A549 (cell line): ENCODE measurements at regions not wholly inside any gene's neighbourhood (a gene's known extent, or its start where the extent isn't known, plus 50 kb on each side); places are given as distances from the start of the nearest gene placed in this dataset.

Source experiments
- ATAC-seq, 2 experiments: fragments of 200-7000 bp in 1 of 2; fragments of >200 bp in 1 of 2; cut with Nextera tagmentation in 1 of 2; cut with Tn5 transposase in 1 of 2; 3 replicates each; pipeline versions ENCODE4 v1.8.0 to v1.9.1; 2018 to 2020; ENCODE audit warnings: mild to moderate bottlenecking in 1 of 2, moderate library complexity in 1 of 2
- CTCF ChIA-PET: fragments of 300-600 bp; sonication (Branson Sonifier 250); formaldehyde crosslinking; extraction: SDS; loops from one replicate; lab custom pipeline; 2021; ENCODE audit warnings: antibody characterized with exemption, inconsistent platforms; lab: Yijun Ruan, JAX
- POLR2A ChIA-PET: fragments of 350-600 bp; formaldehyde crosslinking; extraction: SDS; loops from one replicate; lab custom pipeline; 2021; ENCODE audit warnings: antibody characterized with exemption, inconsistent platforms; lab: Yijun Ruan, JAX
- DNase-seq, 2 experiments: peaks; one replicate each; pipeline versions ENCODE4 v3.0.0 to v3.0.0-alpha.2; 2011 to 2016; ENCODE audit warnings: low read depth in 1 of 2, low spot score in 1 of 2
- FAIRE-seq: peaks from 2 replicates; lab custom pipeline; 2011; peaks lifted over from hg19 to GRCh38; lab: Jason Lieb, UNC
- H3K27ac ChIP-seq, 2 experiments: fragments of >200 bp; sonication (Bioruptor Twin); formaldehyde crosslinking; 3 replicates each; pipeline ENCODE4 v1.5.1; 2016 to 2017
- H3K4me1 ChIP-seq: fragments of >200 bp; sonication (Bioruptor Twin); formaldehyde crosslinking; 3 replicates; pipeline ENCODE4 v1.6.1; 2016
- H3K4me2 ChIP-seq: fragments of >200 bp; sonication (Bioruptor Twin); formaldehyde crosslinking; 3 replicates; pipeline ENCODE4 v1.6.1; 2016
- H3K4me3 ChIP-seq: fragments of >200 bp; sonication (Bioruptor Twin); formaldehyde crosslinking; 3 replicates; pipeline ENCODE4 v1.5.1; 2016
- H3K9me3 ChIP-seq: fragments of >200 bp; sonication (Bioruptor Twin); formaldehyde crosslinking; 3 replicates; pipeline ENCODE4 v1.6.1; 2016
- CHD4 ChIP-seq: fragments of 200-600 bp; sonication (generic); IDR thresholded peaks from 2 replicates; pipeline ENCODE4 v1.6.1; 2016; ENCODE audit warnings: antibody characterized with exemption, mild to moderate bottlenecking, borderline replicate concordance
- EP300 ChIP-seq, 2 experiments: fragments of >200 bp; sonication (Bioruptor Twin); formaldehyde crosslinking; IDR thresholded peaks; 2 replicates in 1 of 2; 3 replicates in 1 of 2; pipeline ENCODE4 v1.6.1; 2016 to 2017
- HOXB5 ChIP-seq: fragments of 250-450 bp; sonication (Bioruptor Pico); IDR thresholded peaks from 2 replicates; pipeline ENCODE4 v1.5.0; 2020; ENCODE audit warnings: mild to moderate bottlenecking, moderate library complexity
- KDM5A ChIP-seq: fragments of 200-600 bp; sonication (generic); IDR thresholded peaks from 2 replicates; pipeline ENCODE4 v1.6.1; 2016; ENCODE audit warnings: antibody characterized with exemption, mild to moderate bottlenecking
- MAFK ChIP-seq: fragments of 450-650 bp; IDR thresholded peaks from 2 replicates; pipeline ENCODE4 v1.6.1; 2014; ENCODE audit not compliant: partially characterized antibody
- NPAS2 ChIP-seq: fragments of 250-450 bp; sonication (Bioruptor Pico); IDR thresholded peaks from 2 replicates; pipeline ENCODE4 v1.8.0; 2022; ENCODE audit warnings: mild to moderate bottlenecking, moderate library complexity, borderline replicate concordance
- NR3C1 ChIP-seq: fragments of >200 bp; sonication (Bioruptor Twin); formaldehyde crosslinking; IDR thresholded peaks from 3 replicates; pipeline ENCODE4 v1.6.1; 2017
- PHF8 ChIP-seq: fragments of 200-600 bp; sonication (generic); IDR thresholded peaks from 2 replicates; pipeline ENCODE4 v1.6.1; 2016; ENCODE audit warnings: low read depth, mild to moderate bottlenecking, antibody characterized with exemption, moderate library complexity, borderline replicate concordance
- RARB ChIP-seq: fragments of 250-450 bp; sonication (Bioruptor Pico); IDR thresholded peaks from 2 replicates; pipeline ENCODE4 v1.8.0; 2021; ENCODE audit warnings: mild to moderate bottlenecking, moderate library complexity
- RNF2 ChIP-seq: fragments of 200-600 bp; sonication (generic); IDR thresholded peaks from 2 replicates; pipeline ENCODE4 v1.6.1; 2016; ENCODE audit warnings: low read depth, mild to moderate bottlenecking, antibody characterized with exemption, moderate library complexity, borderline replicate concordance
- SMC3 ChIP-seq: fragments of >200 bp; sonication (Bioruptor Twin); formaldehyde crosslinking; IDR thresholded peaks from 3 replicates; pipeline ENCODE4 v1.6.1; 2018; ENCODE audit warnings: inconsistent platforms
- SREBF2 ChIP-seq: fragments of 450-650 bp; IDR thresholded peaks from 2 replicates; pipeline ENCODE4 v1.6.1; 2014; ENCODE audit warnings: mild to moderate bottlenecking, moderate library complexity
- TFCP2L1 ChIP-seq: fragments of 250-450 bp; sonication (Bioruptor Pico); IDR thresholded peaks from 2 replicates; pipeline ENCODE4 v1.5.0; 2021; ENCODE audit warnings: mild to moderate bottlenecking
- TP53 ChIP-seq: fragments of 250-450 bp; sonication (Bioruptor Pico); IDR thresholded peaks from 2 replicates; pipeline ENCODE4 v1.5.0; 2021; ENCODE audit warnings: mild to moderate bottlenecking, moderate library complexity
- ZC3H11A ChIP-seq: fragments of 450-650 bp; IDR thresholded peaks from 2 replicates; pipeline ENCODE4 v1.6.1; 2014; ENCODE audit warnings: antibody characterized with exemption, mild to moderate bottlenecking
- ZNF302 ChIP-seq: fragments of 250-450 bp; sonication (Bioruptor Pico); IDR thresholded peaks from 2 replicates; pipeline ENCODE4 v1.9.0; 2021; ENCODE audit warnings: inconsistent platforms, mild to moderate bottlenecking, moderate library complexity
- WGBS: methylation state at CpG from one replicate; pipeline ENCODE4 v1.1.6; 2017; ENCODE audit errors: missing lambda C conversion rate; 5-methylcytosine and 5-hydroxymethylcytosine counted together
- TF ChIP-seq, protein P1 (sequence below): IDR thresholded peaks from 2 replicates; pipeline ENCODE4 v1.6.1; 2012
- TF ChIP-seq, protein P2 (sequence below): fragments of 200-600 bp; sonication (generic); IDR thresholded peaks from 2 replicates; pipeline ENCODE4 v1.6.1; 2016; ENCODE audit warnings: antibody characterized with exemption, mild to moderate bottlenecking, moderate library complexity
- TF ChIP-seq, protein P3 (sequence below): fragments of >200 bp; sonication (Bioruptor Twin); formaldehyde crosslinking; IDR thresholded peaks from 2 replicates; pipeline ENCODE4 v1.6.1; 2016

DNA sequence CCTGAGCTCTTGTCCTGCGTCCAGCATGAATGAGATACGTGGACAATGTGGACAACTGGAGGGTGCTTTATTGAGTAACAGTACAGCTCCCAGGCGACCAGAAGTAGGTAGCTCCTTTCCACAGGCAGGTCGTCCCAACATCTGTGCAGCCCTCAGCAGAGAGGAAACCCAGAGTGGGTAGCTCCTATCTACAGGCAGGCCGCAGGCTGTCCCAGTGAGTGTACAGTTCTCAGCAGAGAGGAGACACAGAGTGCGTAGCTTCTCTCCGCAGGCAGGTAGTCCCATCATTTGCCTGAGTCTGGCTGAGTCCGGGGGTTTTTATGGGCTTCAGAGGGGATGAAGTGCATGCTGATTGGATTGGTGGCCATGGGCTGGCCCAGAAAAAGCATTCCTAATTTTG lies 373.3 kb downstream of the CHSY3 start:
- H3K4me3 ChIP-seq = no peak overlapping the region
- no peak for FAIRE-seq
- WGBS = 63% methylated on average over 8 of the region's 8 CpGs

DNA sequence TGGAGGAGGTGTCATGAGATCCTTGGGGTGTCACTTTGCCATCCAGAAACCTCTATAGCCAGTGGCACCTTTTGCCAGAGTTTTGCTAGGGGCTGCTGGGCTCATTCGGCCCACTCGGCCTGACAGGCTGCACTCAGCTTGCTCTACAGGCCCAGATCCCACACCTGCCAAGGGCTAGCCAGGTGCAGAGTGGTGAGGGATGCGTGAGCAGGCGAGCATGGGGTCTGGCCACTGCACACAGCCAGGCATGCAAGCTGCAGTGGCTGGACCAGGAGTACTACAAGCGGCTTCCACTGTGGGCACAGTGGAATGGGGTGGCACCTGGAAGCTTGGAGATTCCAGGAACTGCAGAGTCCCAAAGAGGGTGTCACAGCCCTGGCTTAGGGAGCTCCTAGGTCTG lies 372.7 kb downstream of the CHSY3 start:
- POLR2A ChIA-PET = no interaction called here
- no peak overlapping the region for H3K4me3 ChIP-seq
- ATAC-seq = no peak
- TF ChIP-seq NPAS2 (CRISPR knock-in tag) (no peak), TFCP2L1 (CRISPR knock-in tag) (no peak), RNF2 (no peak), SREBF2 (no peak), RARB (CRISPR knock-in tag) (no peak)
- TF ChIP-seq, all 56 proteins: peak for 0
- CTCF ChIA-PET = no interaction called here
- no peak for DNase-seq
- no peaks in the 10 kb centered on the region; the same call in 2 of the 3 replicates for H3K9me3 ChIP-seq
- H3K4me1 ChIP-seq = no peaks in the 10 kb centered on the region
- FAIRE-seq = no peak
- H3K4me2 ChIP-seq = no peak overlapping the region
- 43% methylated on average over 5 of the region's 5 CpGs for WGBS
- H3K27ac ChIP-seq = no peak overlapping the region

More for the DNA sequence above, 373.3 kb downstream of the CHSY3 start:
- ATAC-seq = no peak
- Histone ChIP-seq H3K4me2 (no peak overlapping the region), H3K9me3 (no peaks in the 10 kb centered on the region; the same call in 2 of the 3 replicates)
- ChIA-PET POLR2A (no interaction called here), CTCF (no interaction called here)
- TF ChIP-seq, protein P1, sequence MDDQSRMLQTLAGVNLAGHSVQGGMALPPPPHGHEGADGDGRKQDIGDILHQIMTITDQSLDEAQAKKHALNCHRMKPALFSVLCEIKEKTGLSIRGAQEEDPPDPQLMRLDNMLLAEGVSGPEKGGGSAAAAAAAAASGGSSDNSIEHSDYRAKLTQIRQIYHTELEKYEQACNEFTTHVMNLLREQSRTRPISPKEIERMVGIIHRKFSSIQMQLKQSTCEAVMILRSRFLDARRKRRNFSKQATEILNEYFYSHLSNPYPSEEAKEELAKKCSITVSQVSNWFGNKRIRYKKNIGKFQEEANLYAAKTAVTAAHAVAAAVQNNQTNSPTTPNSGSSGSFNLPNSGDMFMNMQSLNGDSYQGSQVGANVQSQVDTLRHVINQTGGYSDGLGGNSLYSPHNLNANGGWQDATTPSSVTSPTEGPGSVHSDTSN = no peak
- TF ChIP-seq MAFK (no peak), HOXB5 (CRISPR knock-in tag) (no peak), EP300 (IDR thresholded peaks at IDR 0.05) (no peak), ZNF302 (CRISPR knock-in tag) (no peak), ZC3H11A (no peak), CHD4 (no peak), NR3C1 (no peak), RARB (CRISPR knock-in tag) (no peak), SMC3 (no peak)
- TF ChIP-seq, protein P2, sequence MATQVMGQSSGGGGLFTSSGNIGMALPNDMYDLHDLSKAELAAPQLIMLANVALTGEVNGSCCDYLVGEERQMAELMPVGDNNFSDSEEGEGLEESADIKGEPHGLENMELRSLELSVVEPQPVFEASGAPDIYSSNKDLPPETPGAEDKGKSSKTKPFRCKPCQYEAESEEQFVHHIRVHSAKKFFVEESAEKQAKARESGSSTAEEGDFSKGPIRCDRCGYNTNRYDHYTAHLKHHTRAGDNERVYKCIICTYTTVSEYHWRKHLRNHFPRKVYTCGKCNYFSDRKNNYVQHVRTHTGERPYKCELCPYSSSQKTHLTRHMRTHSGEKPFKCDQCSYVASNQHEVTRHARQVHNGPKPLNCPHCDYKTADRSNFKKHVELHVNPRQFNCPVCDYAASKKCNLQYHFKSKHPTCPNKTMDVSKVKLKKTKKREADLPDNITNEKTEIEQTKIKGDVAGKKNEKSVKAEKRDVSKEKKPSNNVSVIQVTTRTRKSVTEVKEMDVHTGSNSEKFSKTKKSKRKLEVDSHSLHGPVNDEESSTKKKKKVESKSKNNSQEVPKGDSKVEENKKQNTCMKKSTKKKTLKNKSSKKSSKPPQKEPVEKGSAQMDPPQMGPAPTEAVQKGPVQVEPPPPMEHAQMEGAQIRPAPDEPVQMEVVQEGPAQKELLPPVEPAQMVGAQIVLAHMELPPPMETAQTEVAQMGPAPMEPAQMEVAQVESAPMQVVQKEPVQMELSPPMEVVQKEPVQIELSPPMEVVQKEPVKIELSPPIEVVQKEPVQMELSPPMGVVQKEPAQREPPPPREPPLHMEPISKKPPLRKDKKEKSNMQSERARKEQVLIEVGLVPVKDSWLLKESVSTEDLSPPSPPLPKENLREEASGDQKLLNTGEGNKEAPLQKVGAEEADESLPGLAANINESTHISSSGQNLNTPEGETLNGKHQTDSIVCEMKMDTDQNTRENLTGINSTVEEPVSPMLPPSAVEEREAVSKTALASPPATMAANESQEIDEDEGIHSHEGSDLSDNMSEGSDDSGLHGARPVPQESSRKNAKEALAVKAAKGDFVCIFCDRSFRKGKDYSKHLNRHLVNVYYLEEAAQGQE = no peak
- TF ChIP-seq, protein P3, sequence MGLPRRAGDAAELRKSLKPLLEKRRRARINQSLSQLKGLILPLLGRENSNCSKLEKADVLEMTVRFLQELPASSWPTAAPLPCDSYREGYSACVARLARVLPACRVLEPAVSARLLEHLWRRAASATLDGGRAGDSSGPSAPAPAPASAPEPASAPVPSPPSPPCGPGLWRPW = no peak
- TF ChIP-seq, all 56 proteins: peak for 0
- DNase-seq = no peak
- Histone ChIP-seq H3K27ac (no peak overlapping the region), H3K4me1 (no peaks in the 10 kb centered on the region)

DNA sequence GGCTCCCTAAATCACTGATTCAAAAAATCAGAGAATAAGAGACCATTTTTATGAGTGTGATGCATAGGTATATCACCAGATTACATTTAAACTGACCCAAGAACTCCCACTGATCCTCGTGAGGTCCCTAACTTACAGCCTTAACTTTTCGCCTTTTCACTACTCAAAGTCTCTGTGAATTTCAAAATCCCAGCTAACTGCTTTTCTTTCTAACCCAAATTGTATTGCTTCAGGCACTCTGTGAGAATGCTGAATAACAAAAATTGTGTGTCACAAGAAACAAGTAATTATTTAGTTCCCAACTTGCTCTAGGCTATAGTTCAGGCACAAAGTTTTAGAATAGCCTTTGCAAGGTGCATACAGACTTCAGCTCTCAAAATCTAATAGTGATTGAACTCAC lies 368.6 kb downstream of the CHSY3 start:
- Histone ChIP-seq H3K4me2 (no peak overlapping the region), H3K9me3 (no peaks in the 10 kb centered on the region; the same call in 2 of the 3 replicates), H3K4me3 (no peak overlapping the region), H3K4me1 (no peaks in the 10 kb centered on the region), H3K27ac (no peak overlapping the region)
- TF ChIP-seq PHF8 (no peak), TP53 (CRISPR knock-in tag) (no peak), KDM5A (no peak)
- POLR2A ChIA-PET = no interaction called here
- CTCF ChIA-PET = no interaction called here
- ATAC-seq (no peak), FAIRE-seq (no peak), DNase-seq (no peak)
- WGBS = 43% methylated on average over 2 of the region's 2 CpGs
